Left kidney (tissue), 1 donor: ENCODE measurements at regions not wholly inside any gene's neighbourhood (a gene's known extent, or its start where the extent isn't known, plus 50 kb on each side); places are given as distances from the start of the nearest gene placed in this dataset.

Experiments used
- DNase-seq: peaks from one replicate; pipeline ENCODE4 v3.0.0-alpha.2; 2013

GRCh38 chr4:41865306-41865980 is 69.8 kb upstream of the TMEM33 start:
- no peak for DNase-seq

DNA sequence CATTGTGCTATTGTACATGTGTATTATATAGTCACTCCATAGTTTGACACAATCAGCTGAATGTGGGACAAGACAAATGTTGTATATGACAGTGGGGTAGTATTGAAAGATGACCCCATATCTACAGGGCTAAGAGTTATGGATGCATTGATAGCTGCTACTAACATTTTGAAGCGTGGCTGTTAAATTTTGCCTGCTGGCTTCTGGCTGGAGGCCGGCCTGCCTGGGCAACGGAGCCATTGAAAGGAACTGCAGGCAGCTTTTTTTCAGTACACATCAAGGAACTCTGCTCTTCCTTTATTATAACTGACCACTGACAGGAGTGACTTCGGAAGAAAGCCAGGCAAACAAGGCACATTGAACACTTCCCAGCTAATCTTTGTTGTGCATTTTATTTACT is 76.1 kb upstream of the TMEM33 start:
- DNase-seq: no peak

DNA sequence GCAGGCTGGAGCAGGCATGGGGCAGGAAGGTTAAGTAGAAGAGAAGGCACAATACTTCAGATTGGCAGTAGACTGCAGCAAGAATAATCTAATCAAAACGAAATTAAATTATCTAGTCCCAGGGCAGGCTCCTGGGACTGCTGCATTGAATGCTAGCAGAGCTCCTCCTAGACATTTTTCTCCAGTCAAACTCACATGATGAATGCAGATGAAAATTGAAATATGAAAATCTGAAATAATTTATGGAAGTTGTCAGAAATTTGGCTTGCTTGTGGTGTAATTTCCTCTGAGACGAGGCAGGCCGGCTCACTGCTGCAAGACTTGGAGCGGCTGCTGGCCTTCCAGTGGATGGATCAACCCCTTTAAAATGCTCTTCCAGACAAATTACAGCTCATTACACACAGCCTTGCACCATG is 78.0 kb upstream of the TMEM33 start:
- DNase-seq: no peak

- DNase-seq: no peak
Measured at GRCh38 chr4:41856797-41857196, 78.4 kb upstream of the TMEM33 start.

DNA sequence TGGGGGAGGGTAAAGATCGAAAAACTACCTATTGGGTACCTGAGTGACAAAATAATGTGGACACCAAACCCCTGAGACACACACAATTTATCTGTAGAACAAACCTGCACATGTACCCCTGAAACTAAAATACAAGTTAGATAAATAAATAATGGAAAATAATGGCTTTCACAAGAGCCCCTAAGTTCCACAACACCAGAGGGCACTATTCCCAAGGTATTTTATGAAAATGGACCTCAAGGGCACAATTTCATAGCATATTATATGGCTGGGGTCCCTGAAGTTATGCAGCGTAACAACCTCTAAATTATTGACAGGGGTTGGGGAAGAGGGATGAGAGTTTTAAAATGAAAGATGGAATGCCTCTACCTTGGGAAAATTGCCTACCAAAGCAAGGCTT is 81.3 kb upstream of the TMEM33 start:
- no peak for DNase-seq

GRCh38 chr4:41852229-41852628 is 83.0 kb upstream of the TMEM33 start:
- no peak for DNase-seq

DNA sequence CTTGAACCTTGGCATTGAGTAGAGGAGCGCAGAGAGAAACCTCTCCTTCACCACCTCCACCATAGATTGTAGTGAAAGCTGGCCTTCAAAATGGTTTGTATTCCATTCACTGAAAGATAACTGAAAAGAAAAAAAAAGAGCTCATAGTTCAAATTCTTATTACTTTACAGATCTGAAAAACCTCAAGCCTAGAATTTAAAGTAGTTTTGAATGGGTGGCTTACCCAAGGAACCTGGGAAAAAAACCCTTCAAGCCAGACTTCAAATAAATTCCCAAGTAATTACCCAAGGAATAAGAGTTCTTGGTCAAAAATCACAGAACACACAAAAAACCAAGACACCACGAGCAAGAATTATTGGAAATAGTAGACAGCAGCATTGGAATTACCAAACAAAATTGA is 83.6 kb upstream of the TMEM33 start:
- DNase-seq: no peak

DNA sequence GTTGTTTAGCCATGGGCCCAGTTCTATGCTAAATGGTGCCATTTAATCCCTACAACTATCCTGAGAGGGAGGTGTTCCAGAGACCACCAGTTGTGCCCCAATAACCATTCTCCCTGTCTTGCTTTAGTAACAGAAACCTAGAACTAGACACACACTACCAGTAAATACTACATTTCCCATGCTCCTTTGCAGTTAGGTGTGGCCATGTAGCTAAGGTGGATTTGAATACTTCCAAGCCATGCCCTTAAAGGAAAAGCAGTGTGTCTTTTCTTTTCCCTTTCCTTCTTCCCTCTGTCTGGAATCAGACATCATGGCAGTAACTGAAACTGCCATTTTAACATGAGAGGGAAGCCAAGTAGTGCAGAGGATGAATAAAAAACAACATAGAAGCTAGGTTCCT is 90.9 kb upstream of the TMEM33 start:
- no peak for DNase-seq

GRCh38 chr4:41839916-41840854 is 91.7 kb upstream of the PHOX2B start:
- no peak for DNase-seq

GRCh38 chr4:41838590-41838989 is 90.1 kb upstream of the PHOX2B start:
- no peak for DNase-seq

- DNase-seq: no peak
Measured at GRCh38 chr4:41835321-41835995, 86.9 kb upstream of the PHOX2B start.

DNA sequence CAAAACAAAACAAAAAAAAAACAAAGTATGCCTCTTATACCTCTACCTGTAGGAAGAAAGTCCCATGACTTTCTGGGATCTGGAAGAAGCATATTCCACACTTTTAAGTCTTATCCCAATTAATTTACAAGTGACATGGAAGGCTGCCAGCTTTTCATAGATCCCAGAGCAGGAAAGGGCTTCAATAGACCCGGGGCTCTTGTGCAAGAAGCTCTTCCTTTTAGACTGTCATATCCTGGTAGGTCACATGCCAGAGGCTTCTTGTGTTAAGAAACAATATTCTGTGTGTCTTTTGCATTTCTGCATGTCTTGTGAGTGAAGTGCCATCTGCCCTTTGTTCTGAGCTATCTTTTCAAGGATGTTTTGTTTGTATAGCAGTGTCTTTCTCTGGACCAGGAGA is 84.4 kb upstream of the PHOX2B start:
- no peak for DNase-seq

GRCh38 chr4:41822325-41822724 is 73.8 kb upstream of the PHOX2B start:
- no peak for DNase-seq

- DNase-seq: no peak
Measured at GRCh38 chr4:41820473-41820872, 71.9 kb upstream of the PHOX2B start.

- no peak for DNase-seq
Measured at GRCh38 chr4:41819621-41820020, 71.1 kb upstream of the PHOX2B start.

DNA sequence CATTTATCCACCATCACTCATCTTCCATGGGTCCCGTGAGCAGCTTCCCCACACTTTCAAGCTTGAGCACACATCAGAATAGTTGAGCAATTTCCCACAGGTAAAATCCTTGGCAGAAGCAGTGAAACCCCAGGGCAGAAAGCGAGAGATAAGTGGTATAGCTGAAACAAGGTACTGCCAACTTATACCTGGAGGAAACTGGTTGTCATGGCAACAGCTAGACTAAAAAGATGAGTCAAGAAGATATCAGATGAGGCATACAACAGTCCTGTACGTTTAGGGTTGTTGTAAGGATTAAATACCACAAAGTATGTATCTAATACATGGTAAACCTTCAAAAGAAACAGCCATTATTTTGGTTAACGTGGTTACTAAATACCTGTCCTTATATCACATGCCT is 66.9 kb upstream of the PHOX2B start:
- no peak for DNase-seq

GRCh38 chr4:41814565-41814964 is 66.0 kb upstream of the PHOX2B start:
- peak; percentile 33 for DNase-seq

DNA sequence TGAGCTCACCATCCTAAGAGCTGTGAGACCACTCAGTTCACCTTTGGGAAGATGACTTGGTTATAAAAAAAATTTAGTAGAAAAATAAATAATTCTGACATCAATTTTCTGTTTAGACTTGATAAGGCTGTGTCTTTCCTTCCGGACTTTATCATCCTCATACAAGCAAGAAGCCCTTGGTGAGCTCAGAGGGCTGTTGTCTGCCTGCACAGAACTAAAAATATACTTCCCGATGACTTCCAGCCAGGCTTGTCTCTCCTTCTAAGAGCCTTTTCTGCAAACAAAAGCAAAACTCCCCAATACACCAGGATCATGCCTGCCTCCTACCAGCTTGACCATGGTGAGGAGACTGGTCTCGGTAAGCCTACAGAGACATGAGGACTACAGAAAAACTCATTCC is 58.3 kb upstream of the PHOX2B start:
- DNase-seq: no peak

GRCh38 chr4:41802590-41802989 is 54.1 kb upstream of the PHOX2B start:
- DNase-seq: no peak

DNA sequence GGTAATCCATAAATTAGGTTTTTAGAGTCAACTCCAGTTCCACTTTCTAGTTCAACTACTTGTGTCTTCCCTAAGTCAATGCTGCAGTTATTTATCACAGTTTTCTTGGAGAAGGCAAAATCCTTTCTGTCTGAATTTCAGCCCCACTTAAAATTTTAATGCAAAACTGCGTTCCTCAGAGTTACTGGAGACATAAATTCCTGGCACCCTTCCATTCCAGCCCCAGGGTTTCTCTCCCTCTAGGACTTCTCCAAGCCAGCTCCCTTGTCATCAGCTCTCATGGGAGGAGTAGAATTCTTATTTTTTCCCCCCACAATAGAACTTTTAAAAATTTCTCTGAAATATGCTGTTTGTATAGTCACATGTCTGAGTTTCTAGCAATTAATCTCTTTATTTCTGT is 50.6 kb upstream of the PHOX2B start:
- no peak for DNase-seq
